Cardiac septum (tissue), 1 donor: ENCODE measurements at regions not wholly inside any gene's neighbourhood (a gene's known extent, or its start where the extent isn't known, plus 50 kb on each side); places are given as distances from the start of the nearest gene placed in this dataset.

Experiments used
- DNase-seq: peaks from one replicate; pipeline ENCODE4 v3.0.0-alpha.2; 2020; ENCODE audit warnings: low spot score
- intact Hi-C: fragments of 100-400 bp; cut with DNase I; formaldehyde crosslinking; loops from one replicate; pipeline ENCODE4 v1.14.0; 2022
- donor health status: DM: no; HTN: no; CAD: no.

- DNase-seq, result no peak
- intact Hi-C loops, result no loop called here
Observed at GRCh38 chr2:195388028-195388427, 269.0 kb upstream of the SLC39A10 start.

GRCh38 chr2:195382186-195382585, 274.8 kb upstream of the SLC39A10 start:
- no peak for DNase-seq
- intact Hi-C loops, result no loop called here

GRCh38 chr2:195370167-195370943, 286.7 kb upstream of the SLC39A10 start:
- intact Hi-C loops, result no loop called here
- DNase-seq, result no peak

- intact Hi-C loops, result no loop called here
- no peak for DNase-seq
Observed at GRCh38 chr2:195369218-195369587, 287.8 kb upstream of the SLC39A10 start.

- DNase-seq, result no peak
- intact Hi-C loops, result no loop called here
Observed at GRCh38 chr2:195368249-195369217, 288.5 kb upstream of the SLC39A10 start.

GRCh38 chr2:195367809-195368208, 289.2 kb upstream of the SLC39A10 start:
- no peak for DNase-seq
- intact Hi-C loops, result no loop called here

GRCh38 chr2:195364015-195364965, 292.7 kb upstream of the SLC39A10 start:
- DNase-seq, result no peak
- intact Hi-C loops, result no loop called here

- DNase-seq, result no peak
- intact Hi-C loops, result no loop called here
Observed at GRCh38 chr2:195363496-195363895, 293.5 kb upstream of the SLC39A10 start.

- intact Hi-C loops, result no loop called here
- no peak for DNase-seq
Observed at GRCh38 chr2:195360242-195360641, 296.8 kb upstream of the SLC39A10 start.

- no peak for DNase-seq
- intact Hi-C loops, result no loop called here
Observed at GRCh38 chr2:195359043-195359735, 297.8 kb upstream of the SLC39A10 start.

- no peak for DNase-seq
- intact Hi-C loops, result no loop called here
Observed at GRCh38 chr2:195356920-195357440, 300.0 kb upstream of the SLC39A10 start.

GRCh38 chr2:195356026-195356425, 301.0 kb upstream of the SLC39A10 start:
- DNase-seq, result no peak
- intact Hi-C loops, result no loop called here

GRCh38 chr2:195352581-195352980, 304.4 kb upstream of the SLC39A10 start:
- DNase-seq, result no peak
- intact Hi-C loops, result no loop called here

GRCh38 chr2:195343942-195344530, 313.0 kb upstream of the SLC39A10 start:
- intact Hi-C loops, result no loop called here
- no peak for DNase-seq

- DNase-seq, result no peak
- intact Hi-C loops, result no loop called here
Observed at GRCh38 chr2:195343540-195343939, 313.5 kb upstream of the SLC39A10 start.

- DNase-seq, result no peak
- intact Hi-C loops, result no loop called here
Observed at GRCh38 chr2:195342061-195342460, 315.0 kb upstream of the SLC39A10 start.

- intact Hi-C loops, result no loop called here
- DNase-seq, result no peak
Observed at GRCh38 chr2:195338856-195339255, 318.2 kb upstream of the SLC39A10 start.

- no peak for DNase-seq
- intact Hi-C loops, result no loop called here
Observed at GRCh38 chr2:195337597-195337996, 319.4 kb upstream of the SLC39A10 start.
